HG03097 (cell line): ENCODE measurements at regions not wholly inside any gene's neighbourhood (a gene's known extent, or its start where the extent isn't known, plus 50 kb on each side); places are given as distances from the start of the nearest gene placed in this dataset.

Source experiments
- ATAC-seq: cut with Tn5 transposase; IDR thresholded peaks from one replicate; pipeline ENCODE4 v1.9.1; 2021; ENCODE audit not compliant: unreplicated experiment, low FRiP score

DNA sequence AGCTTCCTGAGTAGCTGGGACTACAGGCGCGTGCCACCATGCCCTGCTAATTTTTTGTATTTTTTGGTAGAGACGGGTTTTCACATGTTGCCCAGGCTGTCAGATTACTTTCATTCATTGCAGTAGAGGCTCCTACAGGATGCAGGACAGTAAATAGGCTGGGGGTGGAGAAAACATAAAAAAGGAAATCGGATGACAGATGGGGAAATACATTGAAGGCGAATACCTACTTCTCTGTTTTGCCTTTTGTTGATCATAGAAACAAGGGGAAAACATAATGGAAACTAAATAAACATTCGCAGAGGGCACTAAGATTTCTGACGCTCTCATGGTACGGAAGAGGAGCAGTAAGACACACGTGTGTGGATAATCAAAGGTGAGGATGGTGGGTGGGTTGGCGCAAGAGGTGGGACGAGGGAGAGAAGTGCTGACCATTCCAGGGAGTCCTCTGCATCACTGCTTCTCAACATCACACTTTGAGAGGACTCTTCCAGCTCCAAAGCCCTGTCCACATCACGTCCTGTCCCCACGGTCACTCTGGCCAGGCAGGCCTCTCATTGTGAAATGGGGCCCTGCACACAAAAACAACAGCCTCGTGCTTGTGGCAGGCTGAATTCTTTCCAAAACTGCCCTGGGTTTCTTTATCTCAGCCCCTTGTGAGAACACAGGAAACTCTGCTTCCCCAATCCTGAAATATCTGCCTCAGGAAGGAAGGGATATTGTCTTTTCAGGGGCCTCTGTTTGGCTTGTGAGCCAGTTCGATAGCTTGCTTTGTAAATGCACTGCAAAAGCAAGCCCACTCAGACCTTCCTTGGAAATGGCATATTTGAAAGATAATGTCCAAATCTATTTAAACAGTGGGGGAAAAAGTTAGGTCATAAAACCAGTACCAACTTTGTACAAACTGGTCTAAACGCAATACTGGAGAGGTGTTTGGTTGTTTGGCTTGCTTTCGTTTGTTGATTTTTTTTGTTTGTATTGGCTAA is 188.5 kb downstream of the FOXO1 start:
- no peak for ATAC-seq

DNA sequence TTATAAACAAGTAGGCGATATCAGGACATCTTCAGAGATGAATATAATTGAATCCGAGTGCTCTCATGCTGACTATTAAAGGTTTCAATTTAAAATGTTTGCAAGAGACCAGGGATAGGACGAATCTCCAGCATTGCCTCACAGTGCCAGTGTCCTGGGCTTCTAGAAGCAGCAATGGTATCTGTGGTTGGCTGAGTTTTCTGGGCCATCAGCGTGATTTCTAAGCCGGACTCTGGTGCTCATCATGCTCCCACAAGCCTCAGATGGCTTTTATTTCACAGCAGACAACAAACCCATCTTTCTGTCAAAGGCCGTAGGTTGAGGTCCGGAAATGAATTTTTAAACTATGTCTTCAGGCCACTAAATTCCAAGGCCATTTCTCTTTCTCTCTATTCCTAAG is 187.7 kb downstream of the FOXO1 start:
- no peak for ATAC-seq

GRCh38 chr13:40479196-40479845 is 187.1 kb downstream of the FOXO1 start:
- no peak for ATAC-seq

GRCh38 chr13:40480012-40480914 is 186.2 kb downstream of the FOXO1 start:
- ATAC-seq = no peak

DNA sequence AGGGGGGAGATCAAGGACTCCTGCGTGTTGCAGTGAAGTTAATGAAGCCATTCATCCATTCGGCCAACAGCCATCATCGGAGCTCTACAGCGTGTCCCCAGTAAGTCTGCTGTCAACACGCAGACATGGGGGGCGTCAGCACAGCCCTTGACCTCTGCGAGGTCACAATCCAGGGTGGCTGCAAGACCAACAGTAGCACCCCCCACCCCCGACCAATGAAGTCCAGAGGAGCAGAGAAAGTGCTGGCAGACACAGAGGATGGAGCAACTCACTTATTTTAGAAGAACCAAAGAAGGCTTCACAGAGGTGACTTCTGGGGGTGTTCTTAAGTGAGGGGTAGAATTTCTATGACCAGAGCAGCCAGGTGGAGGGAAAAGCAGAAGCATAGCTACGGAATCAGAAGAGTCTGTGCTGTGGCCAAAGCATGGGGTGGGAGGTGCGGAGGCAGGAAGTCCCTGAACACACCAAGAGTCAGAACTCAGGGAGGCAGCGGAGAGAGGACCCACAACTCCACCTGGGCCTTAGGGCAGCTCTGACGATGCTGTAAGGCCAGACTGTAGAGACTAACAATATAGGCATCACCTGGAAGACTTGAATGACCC is 185.4 kb downstream of the FOXO1 start:
- no peak for ATAC-seq

DNA sequence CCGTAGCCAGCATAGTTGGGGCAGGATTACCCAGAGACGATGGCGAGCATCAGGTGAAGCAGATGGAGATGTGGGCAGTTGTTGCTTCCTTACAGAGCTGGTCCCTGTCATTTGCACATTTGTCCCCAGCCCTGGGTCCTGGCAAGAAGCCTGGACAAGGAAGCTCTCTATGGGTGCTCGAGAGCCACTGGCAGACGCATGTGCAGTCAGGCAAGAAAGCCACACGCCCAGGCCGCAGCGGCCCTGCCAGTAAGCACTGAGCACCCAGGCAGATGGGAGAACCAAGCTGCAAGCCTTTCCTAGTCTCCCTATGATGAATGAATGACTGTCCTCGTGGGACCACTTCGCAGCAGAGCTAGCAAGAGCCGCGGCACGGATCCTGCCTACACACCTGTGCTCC is 182.8 kb downstream of the FOXO1 start:
- no peak for ATAC-seq

DNA sequence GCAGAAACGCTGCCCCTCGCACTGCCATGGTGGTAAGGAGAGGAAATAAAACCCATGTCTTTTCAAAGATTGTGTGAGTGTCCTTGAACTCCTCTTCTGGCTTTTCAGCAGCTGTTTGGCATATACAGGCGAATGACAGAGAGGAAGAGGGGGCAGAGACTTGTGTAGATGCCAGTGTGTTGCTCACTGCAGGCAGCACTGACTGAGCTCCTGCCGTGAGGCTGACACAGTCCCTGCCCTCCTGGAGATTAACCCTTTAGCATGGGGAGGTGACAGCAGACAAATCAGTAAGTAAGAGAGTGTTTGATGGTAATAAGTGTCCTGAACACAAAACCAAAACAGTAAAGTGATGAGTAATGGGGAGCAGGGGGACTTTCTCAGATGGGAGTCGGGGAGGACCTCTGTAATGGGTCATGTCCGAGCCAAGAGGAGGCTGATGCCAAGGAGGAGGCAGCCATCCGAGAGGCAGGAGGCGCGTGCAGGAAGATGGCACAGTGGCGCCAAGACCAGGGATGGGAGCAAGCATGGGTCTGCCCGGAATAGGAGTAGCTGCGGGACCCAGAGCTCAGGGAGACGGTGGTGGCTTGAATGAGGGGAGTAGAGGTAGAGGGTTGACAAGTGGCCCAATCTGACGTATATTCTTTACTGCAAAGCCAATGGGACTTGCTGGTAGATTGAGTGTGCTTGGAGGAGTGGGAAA is 182.2 kb downstream of the FOXO1 start:
- ATAC-seq = no peak

- ATAC-seq = no peak
These were observed 181.5 kb downstream of the FOXO1 start for GRCh38 chr13:40484974-40485373.

DNA sequence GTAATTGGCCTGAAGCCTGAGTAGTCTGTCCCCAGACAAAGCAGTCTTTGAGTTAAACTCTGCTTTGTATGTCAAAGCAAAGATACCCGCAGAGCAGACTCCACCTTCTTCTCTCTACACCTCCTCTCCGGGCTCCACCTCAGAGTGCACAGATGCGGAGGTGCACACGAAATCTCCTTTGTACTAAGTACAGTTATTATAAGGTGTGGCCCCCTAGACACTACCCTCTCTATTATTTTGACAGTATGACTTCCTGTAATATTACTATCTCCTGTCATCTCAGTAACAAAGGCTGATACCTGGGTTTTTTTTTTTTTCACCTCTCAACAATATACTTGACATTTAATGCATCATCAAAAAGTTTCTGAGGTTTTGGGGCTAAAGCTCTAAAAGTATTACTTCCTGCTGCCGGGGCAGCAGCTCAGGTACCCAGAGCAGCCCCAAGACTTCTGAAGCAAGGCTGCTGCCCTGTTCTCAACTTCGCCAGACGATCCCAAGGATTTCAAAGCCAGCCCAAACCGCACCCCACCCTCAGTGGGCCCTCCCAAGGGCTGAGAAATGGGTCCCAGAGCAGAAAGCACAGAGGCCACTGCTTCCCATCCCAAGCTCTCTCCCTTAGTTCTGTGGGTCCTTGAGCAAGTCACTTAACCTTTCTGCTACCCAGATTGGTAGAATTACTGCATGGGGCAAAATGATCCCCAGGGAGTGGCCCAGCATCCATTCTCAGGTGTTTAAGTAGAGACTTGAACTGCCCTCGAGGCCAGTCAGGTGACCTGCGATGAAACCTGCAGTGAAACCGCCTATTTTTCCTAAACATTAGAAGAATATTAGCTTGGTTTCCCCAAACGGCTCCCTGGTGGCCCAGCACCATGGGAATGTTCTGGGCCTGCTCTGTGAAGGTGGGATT is 180.6 kb downstream of the FOXO1 start:
- ATAC-seq = no peak

- no peak for ATAC-seq
These were observed 179.8 kb downstream of the FOXO1 start for GRCh38 chr13:40486518-40487163.

GRCh38 chr13:40488869-40489391 is 177.5 kb downstream of the FOXO1 start:
- ATAC-seq = no peak

DNA sequence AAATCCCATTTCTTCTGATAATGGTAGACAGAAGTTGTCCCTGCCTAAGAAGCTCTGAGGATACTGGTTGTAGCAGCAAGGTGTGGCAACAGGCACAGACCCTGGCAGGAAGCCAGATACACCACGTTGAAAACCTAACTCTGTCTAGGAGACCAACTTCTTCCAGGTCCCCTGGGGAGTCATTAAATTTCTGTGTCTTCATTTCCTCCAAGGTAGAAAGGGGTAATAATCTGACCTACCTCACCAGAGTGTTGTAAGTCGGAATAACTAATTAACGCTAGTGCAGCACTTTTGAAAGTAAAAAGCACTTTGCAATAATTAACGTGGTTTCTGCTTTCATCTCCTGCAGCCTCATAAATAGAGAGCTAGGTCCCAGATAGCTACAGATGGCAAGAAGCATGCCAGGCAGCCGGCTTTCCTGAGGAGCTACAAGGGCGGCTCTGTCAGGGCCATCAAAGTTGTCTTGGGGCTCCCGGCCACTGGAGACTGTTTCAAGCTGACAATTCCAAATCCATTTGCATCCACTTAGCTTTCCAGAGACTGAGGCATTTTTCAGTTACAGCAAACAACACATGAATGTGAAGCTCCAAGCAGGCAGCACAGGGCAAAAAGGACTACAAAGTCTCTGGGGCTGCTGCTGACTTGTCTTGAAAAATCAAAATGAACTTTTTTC is 176.2 kb downstream of the FOXO1 start:
- no peak for ATAC-seq

- no peak for ATAC-seq
These were observed 173.9 kb downstream of the FOXO1 start for GRCh38 chr13:40492511-40492910.

- ATAC-seq = no peak
These were observed 171.9 kb downstream of the FOXO1 start for GRCh38 chr13:40494513-40494912.

- ATAC-seq = no peak
These were observed 171.4 kb downstream of the FOXO1 start for GRCh38 chr13:40494946-40495620.

GRCh38 chr13:40495621-40496001 is 170.8 kb downstream of the FOXO1 start:
- no peak for ATAC-seq
